Stomach (tissue), 8 donors: ENCODE measurements at regions not wholly inside any gene's neighbourhood (a gene's known extent, or its start where the extent isn't known, plus 50 kb on each side); places are given as distances from the start of the nearest gene placed in this dataset.
A peak's percentile ranks its signal among the peaks of the same experiment; 100 is the strongest.

ENCODE experiments used
- DNase-seq, 2 donors: peaks; one replicate each; pipeline versions ENCODE4 v3.0.0 to v3.0.0-alpha.2; 2013 to 2019
- H3K27ac ChIP-seq, 5 donors: fragments of 200-600 bp in 4 of 5; sonication (generic) in 4 of 5; one replicate each; pipeline ENCODE4 v1.5.1; 2013 to 2019; ENCODE audit warnings: mild to moderate bottlenecking in 1 of 5, moderate library complexity in 1 of 5
- H3K27me3 ChIP-seq, 3 donors: fragments of 200-600 bp; sonication (generic); one replicate each; pipeline ENCODE4 v1.5.1; 2017 to 2019; ENCODE audit warnings: mixed run types in 1 of 3
- H3K36me3 ChIP-seq, 4 donors: fragments of 200-600 bp; sonication (generic); 1 replicate in 3 of 4; 2 replicates in 1 of 4; pipeline ENCODE4 v1.5.1; 2016 to 2019
- H3K4me1 ChIP-seq, 4 donors: fragments of 200-600 bp; sonication (generic); one replicate each; pipeline ENCODE4 v1.5.1; 2016 to 2019
- H3K4me3 ChIP-seq, 4 donors: fragments of 200-600 bp; sonication (generic) in 3 of 4; one replicate each; pipeline ENCODE4 v1.5.1; 2016 to 2019; ENCODE audit warnings: mild to moderate bottlenecking in 1 of 4
- H3K9me3 ChIP-seq, 4 donors: fragments of 200-600 bp; sonication (generic); one replicate each; pipeline ENCODE4 v1.5.1; 2016 to 2019
- EP300 ChIP-seq: sonication (generic); formaldehyde crosslinking; IDR thresholded peaks from one replicate; pipeline ENCODE4 v1.6.1; 2017; ENCODE audit warnings: antibody characterized with exemption
- POLR2A ChIP-seq, 4 donors: fragments of 450-650 bp; IDR thresholded peaks; one replicate each; pipeline ENCODE4 v1.6.1; 2016; ENCODE audit warnings: antibody characterized with exemption in 4 of 4, control low read depth in 2 of 4, mild to moderate bottlenecking in 1 of 4, moderate library complexity in 1 of 4
- POLR2AphosphoS5 ChIP-seq, 3 donors: sonication (generic); formaldehyde crosslinking; IDR thresholded peaks; one replicate each; pipeline ENCODE4 v1.6.1; 2016; ENCODE audit warnings: antibody characterized with exemption in 3 of 3
- WGBS, 5 donors: extraction: QIAGEN DNeasy Blood & Tissue Kit in 3 of 5; methylation state at CpG; one replicate each; pipeline versions ENCODE4 v1.1.5 to v1.1.7; 2013 to 2018; 5-methylcytosine and 5-hydroxymethylcytosine counted together
- intact Hi-C: fragments of 100-400 bp; cut with DNase I; formaldehyde crosslinking; loops from one replicate; pipeline ENCODE4 v1.15.1; 2023; ENCODE audit warnings: low total_unique reads
- TF ChIP-seq, protein P1 (sequence below), 7 experiments: fragments of 450-650 bp in 4 of 7; fragments of 200-600 bp in 3 of 7; sonication (generic) in 3 of 7; IDR thresholded peaks; one replicate each; pipeline ENCODE4 v1.5.1; 2016 to 2019; ENCODE audit warnings: antibody characterized with exemption in 7 of 7, control low read depth in 2 of 7, mild to moderate bottlenecking in 1 of 7
- donor health status: healthy with polysubstance abuse.
- donor health status: Bipolar disorder and iron deficiency.
- donor health status: healthy.

DNA sequence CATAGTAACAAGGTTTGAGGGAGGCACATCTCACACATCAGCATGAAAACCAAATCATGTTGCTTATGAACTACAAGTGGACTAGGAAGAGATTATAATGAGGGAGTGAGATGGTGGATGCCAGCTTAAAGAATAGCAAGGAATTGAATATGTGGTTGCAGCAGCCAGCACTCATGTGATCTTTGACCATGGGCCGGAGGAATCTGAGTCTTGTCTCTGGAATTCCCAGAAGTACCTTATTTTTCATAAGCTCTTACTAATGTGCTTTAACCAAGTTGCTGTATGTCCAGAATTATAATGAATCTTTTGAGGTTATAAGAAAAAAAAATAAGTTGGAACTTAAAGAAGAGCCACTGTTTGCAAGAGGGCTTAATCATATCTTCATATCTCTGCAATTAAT is 97.0 kb downstream of the DISP1 start:
- peaks cover 0 to 8% (median 2%) of the 10 kb centered on the region in 4 donors for H3K9me3 ChIP-seq
- H3K4me3 ChIP-seq: no peak overlapping the region
- H3K36me3 ChIP-seq: no peaks in the 10 kb centered on the region
- no peak overlapping the region for H3K27ac ChIP-seq
- H3K4me1 ChIP-seq: peaks cover 4 to 16% (median 6%) of the 10 kb centered on the region in 4 donors
- TF ChIP-seq, protein P1, sequence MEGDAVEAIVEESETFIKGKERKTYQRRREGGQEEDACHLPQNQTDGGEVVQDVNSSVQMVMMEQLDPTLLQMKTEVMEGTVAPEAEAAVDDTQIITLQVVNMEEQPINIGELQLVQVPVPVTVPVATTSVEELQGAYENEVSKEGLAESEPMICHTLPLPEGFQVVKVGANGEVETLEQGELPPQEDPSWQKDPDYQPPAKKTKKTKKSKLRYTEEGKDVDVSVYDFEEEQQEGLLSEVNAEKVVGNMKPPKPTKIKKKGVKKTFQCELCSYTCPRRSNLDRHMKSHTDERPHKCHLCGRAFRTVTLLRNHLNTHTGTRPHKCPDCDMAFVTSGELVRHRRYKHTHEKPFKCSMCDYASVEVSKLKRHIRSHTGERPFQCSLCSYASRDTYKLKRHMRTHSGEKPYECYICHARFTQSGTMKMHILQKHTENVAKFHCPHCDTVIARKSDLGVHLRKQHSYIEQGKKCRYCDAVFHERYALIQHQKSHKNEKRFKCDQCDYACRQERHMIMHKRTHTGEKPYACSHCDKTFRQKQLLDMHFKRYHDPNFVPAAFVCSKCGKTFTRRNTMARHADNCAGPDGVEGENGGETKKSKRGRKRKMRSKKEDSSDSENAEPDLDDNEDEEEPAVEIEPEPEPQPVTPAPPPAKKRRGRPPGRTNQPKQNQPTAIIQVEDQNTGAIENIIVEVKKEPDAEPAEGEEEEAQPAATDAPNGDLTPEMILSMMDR (IDR thresholded peaks at IDR 0.05): no peak
- TF ChIP-seq POLR2AphosphoS5 (IDR thresholded peaks at IDR 0.05): no peak
- TF ChIP-seq POLR2A (IDR thresholded peaks at IDR 0.05): no peak
- TF ChIP-seq EP300: no peak
- no peak for DNase-seq
- WGBS, 5 donors: 83 to 100% (median 93%) methylated on average over 1 of the region's 1 CpG
- intact Hi-C loops: no loop called here
- no peaks in the 10 kb centered on the region for H3K27me3 ChIP-seq

DNA sequence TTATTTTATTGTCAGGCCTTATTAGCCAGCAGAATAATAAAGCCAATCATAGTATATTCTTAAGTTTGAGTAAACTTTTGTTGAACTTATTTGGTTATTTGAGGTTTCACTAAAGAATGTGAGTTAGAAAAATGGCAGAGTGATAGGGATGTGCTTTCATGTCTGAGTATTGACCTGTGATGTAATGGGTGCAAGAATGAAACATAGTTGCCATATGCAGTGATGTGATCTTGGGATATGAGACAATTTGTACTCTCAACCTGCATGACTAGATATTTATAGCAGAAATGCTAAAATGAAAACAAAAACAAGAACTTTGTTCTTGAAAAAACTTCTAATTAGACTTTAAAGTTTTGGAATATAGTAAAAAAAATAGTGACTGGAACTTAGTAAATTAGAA is 97.9 kb downstream of the DISP1 start:
- Histone ChIP-seq H3K4me1 (peaks cover 4 to 16% (median 6%) of the 10 kb centered on the region in 4 donors), H3K36me3 (no peaks in the 10 kb centered on the region), H3K4me3 (no peak overlapping the region), H3K27me3 (no peaks in the 10 kb centered on the region), H3K9me3 (peaks cover 0 to 17% (median 8%) of the 10 kb centered on the region in 4 donors), H3K27ac (no peak overlapping the region)
- DNase-seq: no peak
- intact Hi-C loops: no loop called here
- TF ChIP-seq, protein P1 (IDR thresholded peaks at IDR 0.05): no peak
- TF ChIP-seq POLR2A (IDR thresholded peaks at IDR 0.05): no peak
- TF ChIP-seq EP300: no peak
- no peak for TF ChIP-seq POLR2AphosphoS5 (IDR thresholded peaks at IDR 0.05)

DNA sequence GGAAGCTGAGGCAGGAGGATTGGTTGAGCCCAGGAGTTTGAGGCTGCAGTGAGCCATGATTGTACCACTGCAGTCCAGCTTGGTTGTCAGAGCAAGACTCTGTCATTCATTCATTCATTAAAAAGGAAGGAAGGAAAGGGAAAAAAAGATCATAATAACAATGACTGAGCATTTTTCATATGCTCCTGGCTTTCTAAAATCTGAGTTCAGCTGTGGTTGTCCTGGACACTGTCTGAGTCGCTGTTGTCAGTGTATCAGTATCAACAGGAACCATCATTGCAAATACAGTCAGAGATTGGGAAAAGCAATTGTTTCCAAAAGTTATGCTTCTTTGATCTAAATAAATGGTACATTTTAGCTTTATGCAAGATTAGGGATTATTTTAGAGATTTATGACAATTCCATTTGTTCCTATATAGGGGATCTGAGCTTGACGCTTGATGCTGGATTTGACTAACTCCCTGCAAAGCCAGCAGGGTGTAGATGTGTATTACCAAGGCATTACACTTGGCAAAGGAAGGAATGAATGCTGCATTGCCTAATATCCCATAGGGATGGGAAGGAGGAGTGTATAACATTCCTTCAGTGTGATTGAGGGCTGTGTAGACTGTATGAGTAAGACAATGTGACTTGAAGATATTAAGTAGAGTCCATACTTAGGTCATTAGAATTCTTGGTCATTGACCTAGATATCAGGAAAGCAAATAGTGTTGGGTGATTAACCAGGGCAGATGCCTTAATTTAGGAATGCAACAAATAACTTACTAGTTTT is 100.2 kb downstream of the DISP1 start:
- 88 to 96% (median 95%) methylated on average over 2 of the region's 2 CpGs for WGBS, 5 donors
- Histone ChIP-seq H3K36me3 (no peaks in the 10 kb centered on the region), H3K27me3 (no peaks in the 10 kb centered on the region), H3K4me3 (no peak overlapping the region), H3K27ac (peak overlapping the region in 1 of 5 donors; percentile 45), H3K4me1 (peaks cover 0 to 9% (median 5%) of the 10 kb centered on the region in 4 donors), H3K9me3 (peaks cover 0 to 17% (median 8%) of the 10 kb centered on the region in 4 donors)
- DNase-seq: no peak
- TF ChIP-seq, protein P1 (IDR thresholded peaks at IDR 0.05): no peak
- TF ChIP-seq POLR2A (IDR thresholded peaks at IDR 0.05): no peak
- peak in 1 of 3 donors; percentile 56 for TF ChIP-seq POLR2AphosphoS5 (IDR thresholded peaks at IDR 0.05)
- no peak for TF ChIP-seq EP300
- intact Hi-C loops: no loop called here

DNA sequence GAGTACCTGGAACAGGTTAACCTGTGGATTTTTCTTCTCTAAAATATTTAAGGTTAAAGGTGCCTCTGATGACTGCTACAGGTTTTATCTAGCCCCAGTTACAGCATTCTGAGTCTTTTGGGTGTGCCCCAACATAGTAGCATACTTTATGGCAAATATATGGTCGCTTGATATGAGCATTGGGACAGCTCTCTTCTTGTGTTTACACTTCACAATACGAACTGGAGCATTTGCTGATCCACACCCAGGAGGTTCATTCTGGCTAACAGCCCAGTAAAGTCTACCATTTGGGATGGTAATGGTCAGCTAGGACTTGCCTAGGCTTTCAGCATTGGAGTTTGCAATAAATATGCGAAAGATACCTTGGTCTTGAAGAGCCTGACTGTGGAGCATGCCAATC is 101.3 kb downstream of the DISP1 start:
- Histone ChIP-seq H3K9me3 (peaks cover 0 to 17% (median 8%) of the 10 kb centered on the region in 4 donors), H3K27ac (peak overlapping the region in 1 of 5 donors; percentile 13), H3K4me3 (no peak overlapping the region), H3K4me1 (peaks cover 0 to 9% (median 4%) of the 10 kb centered on the region in 4 donors), H3K36me3 (no peaks in the 10 kb centered on the region), H3K27me3 (no peaks in the 10 kb centered on the region)
- DNase-seq: no peak
- WGBS, 5 donors: 52 to 77% (median 63%) methylated on average over 3 of the region's 3 CpGs
- no peak for TF ChIP-seq POLR2AphosphoS5 (IDR thresholded peaks at IDR 0.05)
- TF ChIP-seq EP300: no peak
- TF ChIP-seq, protein P1 (IDR thresholded peaks at IDR 0.05): no peak
- no peak for TF ChIP-seq POLR2A (IDR thresholded peaks at IDR 0.05)
- intact Hi-C loops: no loop called here
